ENCODE measurements at regions not wholly inside any gene's neighbourhood (a gene's known extent, or its start where the extent isn't known, plus 50 kb on each side); places are given as distances from the start of the nearest gene placed in this dataset.

DNA sequence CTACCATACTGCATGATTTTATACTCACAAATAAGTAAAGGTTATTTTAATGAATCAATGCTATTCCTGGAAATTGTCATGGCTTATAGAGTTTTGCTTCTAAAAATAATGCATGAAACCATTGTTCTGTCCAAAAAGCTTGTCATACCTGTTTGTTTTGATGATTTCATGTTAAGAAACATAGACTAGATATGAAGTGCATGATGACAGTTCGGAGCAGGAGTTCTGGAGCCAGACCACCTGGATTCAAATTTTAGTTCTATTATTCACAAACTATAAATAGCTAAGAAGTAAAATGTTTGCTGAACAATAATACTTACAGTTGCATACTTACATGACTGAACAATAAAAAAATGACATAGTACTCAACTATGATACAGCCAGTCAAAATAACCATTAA, 107.0 kb upstream of the AKR1E2 start:
- Mint-ChIP-seq H3K27ac (no peak overlapping the region), H3K4me3 (no peak overlapping the region), H3K36me3 (ENCODE audit: low read depth) (no peaks in the 10 kb centered on the region), H3K9me3 (no peaks in the 10 kb centered on the region), H3K27me3 (peaks cover 10% of the 10 kb centered on the region), H3K4me1 (no peaks in the 10 kb centered on the region)
- ATAC-seq (replicated peaks): no peak

DNA sequence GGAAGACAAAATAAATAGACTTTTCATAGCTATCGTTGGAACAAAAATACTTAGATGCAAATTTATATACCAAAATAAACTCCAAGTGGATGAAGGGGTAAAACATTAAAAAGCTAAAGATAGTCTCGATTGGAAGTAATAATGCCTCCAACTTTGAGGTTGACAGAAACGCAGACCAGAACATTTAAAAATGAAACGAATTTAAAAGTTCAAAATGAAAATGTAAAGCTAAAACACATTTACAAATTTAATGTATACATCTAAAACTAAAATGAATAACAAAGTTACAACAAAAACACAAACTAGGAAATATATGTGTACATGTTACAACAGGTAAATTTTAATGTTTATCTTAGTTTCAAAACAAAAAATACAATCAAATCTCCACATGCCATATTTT, 107.5 kb upstream of the AKR1E2 start:
- Mint-ChIP-seq H3K27me3 (peaks cover 10% of the 10 kb centered on the region), H3K4me3 (no peak overlapping the region), H3K9me3 (no peaks in the 10 kb centered on the region), H3K27ac (no peak overlapping the region), H3K36me3 (ENCODE audit: low read depth) (no peaks in the 10 kb centered on the region), H3K4me1 (no peaks in the 10 kb centered on the region)
- ATAC-seq (replicated peaks): no peak

DNA sequence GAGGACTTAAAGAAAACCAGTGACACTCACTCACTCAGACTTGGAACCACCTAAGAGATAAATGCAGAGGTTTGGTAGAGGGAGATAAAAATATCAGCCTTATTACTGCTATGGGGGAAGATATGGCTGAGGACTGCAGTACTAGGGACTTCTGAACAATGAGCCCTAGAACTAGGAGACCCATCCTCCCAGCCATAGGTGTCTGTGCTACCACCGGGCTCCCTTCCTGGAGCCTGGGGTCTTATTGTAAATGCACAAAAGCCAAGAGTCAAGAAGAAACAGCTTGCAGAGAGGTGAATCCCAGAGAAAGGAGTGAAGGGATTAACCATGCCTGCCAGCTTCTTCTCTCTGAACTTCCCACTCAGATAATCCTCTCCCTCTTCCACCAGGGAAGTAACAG, 108.3 kb upstream of the AKR1E2 start:
- H3K27me3 Mint-ChIP-seq: peaks cover 12% of the 10 kb centered on the region
- no peak overlapping the region for H3K27ac Mint-ChIP-seq
- H3K4me3 Mint-ChIP-seq: no peak overlapping the region
- no peaks in the 10 kb centered on the region for H3K9me3 Mint-ChIP-seq
- no peaks in the 10 kb centered on the region for H3K4me1 Mint-ChIP-seq
- no peak for ATAC-seq (replicated peaks)
- no peaks in the 10 kb centered on the region for H3K36me3 Mint-ChIP-seq (ENCODE audit: low read depth)

DNA sequence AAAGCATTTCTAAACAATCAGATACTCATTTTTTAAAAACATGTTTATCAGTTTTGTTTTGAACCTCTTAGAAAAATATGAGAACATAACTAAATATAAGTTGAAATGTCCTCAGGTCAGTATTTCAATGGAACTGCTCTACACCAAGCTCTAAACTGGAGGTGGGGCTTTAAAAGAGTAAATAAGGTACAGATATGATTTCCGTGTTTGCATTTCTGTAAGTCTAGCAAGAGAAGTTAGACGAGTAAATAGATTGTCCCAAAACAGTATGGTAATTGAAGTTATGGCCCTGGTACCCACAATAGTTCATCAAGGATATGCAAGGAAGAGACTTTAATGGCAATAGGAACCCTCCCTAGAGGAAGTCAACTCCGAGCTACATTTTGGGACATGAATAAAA, 115.1 kb upstream of the AKR1E2 start:
- no peak overlapping the region for H3K4me3 Mint-ChIP-seq
- ATAC-seq (replicated peaks): no peak
- H3K27me3 Mint-ChIP-seq: peaks cover 20% of the 10 kb centered on the region
- no peaks in the 10 kb centered on the region for H3K36me3 Mint-ChIP-seq (ENCODE audit: low read depth)
- H3K4me1 Mint-ChIP-seq: no peaks in the 10 kb centered on the region
- no peak overlapping the region for H3K27ac Mint-ChIP-seq
- H3K9me3 Mint-ChIP-seq: peaks cover 5% of the 10 kb centered on the region

DNA sequence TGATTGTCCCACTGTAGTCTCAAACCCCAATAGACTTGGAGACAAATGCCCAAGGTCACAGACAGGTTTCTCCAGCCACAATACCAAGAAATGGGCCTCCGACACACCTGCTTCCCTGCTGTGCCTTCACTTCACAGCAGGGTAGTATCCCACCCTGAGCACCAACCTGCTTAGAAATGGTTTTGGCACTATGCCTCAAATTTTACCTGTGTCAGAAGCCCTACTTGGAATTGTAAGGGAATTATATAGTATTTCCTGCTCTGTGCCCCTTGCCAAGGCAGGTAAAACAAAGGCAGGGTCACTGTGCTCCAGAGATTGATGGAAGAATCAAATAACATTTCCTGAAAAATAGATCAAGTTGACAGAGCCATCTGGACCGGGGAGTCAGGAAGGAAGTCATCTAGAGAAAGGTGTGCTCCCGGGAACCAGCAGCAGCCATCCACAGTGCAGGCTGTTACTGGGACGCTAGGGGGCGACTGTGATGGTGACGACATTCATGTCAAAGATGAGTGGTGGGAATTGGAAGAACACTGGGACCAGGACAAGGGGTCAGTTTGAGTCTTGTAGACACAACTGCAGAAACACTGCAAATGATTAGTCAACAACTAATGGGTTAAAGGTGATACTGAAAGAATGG, 117.8 kb upstream of the AKR1E2 start:
- H3K36me3 Mint-ChIP-seq (ENCODE audit: low read depth): no peaks in the 10 kb centered on the region
- no peak for ATAC-seq (replicated peaks)
- peaks cover 19% of the 10 kb centered on the region for H3K27me3 Mint-ChIP-seq
- H3K9me3 Mint-ChIP-seq: peaks cover 5% of the 10 kb centered on the region
- H3K27ac Mint-ChIP-seq: no peak overlapping the region
- H3K4me1 Mint-ChIP-seq: no peaks in the 10 kb centered on the region
- no peak overlapping the region for H3K4me3 Mint-ChIP-seq

DNA sequence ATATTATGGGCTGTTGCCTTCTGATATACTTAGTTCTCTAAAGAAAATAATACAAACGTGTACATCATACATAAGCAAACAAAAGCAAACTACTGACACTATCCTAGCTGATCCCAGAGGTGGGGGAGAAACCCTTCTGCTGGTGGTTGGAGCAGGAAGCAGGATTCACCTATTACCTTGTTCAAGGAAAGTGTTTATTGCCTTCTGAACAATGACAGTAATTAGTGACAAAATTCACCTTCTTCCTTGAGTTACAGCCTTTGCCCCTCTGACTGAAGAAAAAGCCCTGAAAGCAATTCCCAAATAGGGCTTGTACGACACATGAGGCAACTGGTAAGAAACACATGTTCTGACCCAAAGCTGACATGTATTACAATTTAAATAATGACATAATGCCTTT, 118.8 kb upstream of the AKR1E2 start:
- Mint-ChIP-seq H3K27ac (no peak overlapping the region), H3K4me1 (no peaks in the 10 kb centered on the region), H3K36me3 (ENCODE audit: low read depth) (no peaks in the 10 kb centered on the region), H3K9me3 (peaks cover 5% of the 10 kb centered on the region), H3K4me3 (no peak overlapping the region), H3K27me3 (peaks cover 17% of the 10 kb centered on the region)
- ATAC-seq (replicated peaks): no peak

DNA sequence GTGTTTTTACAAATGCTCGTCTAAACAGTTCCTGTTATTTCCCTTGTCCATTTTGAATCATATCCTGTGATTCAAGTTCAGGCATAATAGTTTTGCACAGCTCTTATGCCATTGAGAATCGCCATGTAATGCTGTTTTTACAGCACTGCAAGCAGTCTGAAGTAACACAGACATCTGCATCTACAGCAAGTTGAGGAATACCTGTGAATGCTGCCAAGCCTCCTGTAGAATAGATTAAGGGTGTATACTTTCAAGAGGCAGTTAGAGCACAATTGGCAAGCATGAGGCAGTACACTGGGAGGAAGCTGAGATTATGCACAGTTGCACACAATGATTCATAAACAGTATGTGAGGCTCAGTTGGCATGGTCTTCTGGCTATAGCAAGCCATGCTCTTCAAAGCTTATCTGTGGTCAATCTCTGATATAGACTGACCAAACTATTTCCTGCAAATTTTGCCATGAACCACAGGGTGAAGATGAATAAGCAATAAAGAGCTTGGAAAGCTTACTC, 121.9 kb upstream of the AKR1E2 start:
- H3K27ac Mint-ChIP-seq: no peak overlapping the region
- no peak overlapping the region for H3K4me3 Mint-ChIP-seq
- peaks cover 17% of the 10 kb centered on the region for H3K27me3 Mint-ChIP-seq
- no peaks in the 10 kb centered on the region for H3K36me3 Mint-ChIP-seq (ENCODE audit: low read depth)
- no peaks in the 10 kb centered on the region for H3K4me1 Mint-ChIP-seq
- ATAC-seq (replicated peaks): peak; percentile 53
- peaks cover 5% of the 10 kb centered on the region for H3K9me3 Mint-ChIP-seq

DNA sequence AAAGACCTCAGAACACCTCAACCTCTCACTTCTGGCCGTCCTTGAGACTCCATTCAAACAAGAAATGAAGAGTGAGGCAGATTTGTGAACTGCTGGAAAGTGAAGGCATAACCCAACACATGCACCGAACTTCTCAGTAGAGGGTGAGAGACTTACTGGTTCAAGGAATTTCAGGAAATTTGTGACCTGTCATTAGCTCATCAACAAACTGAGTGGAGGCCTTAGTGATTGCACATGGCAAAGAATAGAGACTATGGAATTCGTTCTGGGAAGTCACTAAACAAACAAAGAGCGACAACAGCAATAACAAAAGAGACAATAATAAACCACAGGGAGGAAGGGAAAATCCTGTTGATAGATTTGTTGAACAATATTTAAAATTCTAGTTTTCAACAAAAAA, 125.0 kb upstream of the AKR1E2 start:
- Mint-ChIP-seq H3K36me3 (ENCODE audit: low read depth) (no peaks in the 10 kb centered on the region), H3K4me1 (no peaks in the 10 kb centered on the region), H3K9me3 (no peaks in the 10 kb centered on the region), H3K27me3 (peaks cover 15% of the 10 kb centered on the region), H3K27ac (no peak overlapping the region), H3K4me3 (no peak overlapping the region)
- no peak for ATAC-seq (replicated peaks)

DNA sequence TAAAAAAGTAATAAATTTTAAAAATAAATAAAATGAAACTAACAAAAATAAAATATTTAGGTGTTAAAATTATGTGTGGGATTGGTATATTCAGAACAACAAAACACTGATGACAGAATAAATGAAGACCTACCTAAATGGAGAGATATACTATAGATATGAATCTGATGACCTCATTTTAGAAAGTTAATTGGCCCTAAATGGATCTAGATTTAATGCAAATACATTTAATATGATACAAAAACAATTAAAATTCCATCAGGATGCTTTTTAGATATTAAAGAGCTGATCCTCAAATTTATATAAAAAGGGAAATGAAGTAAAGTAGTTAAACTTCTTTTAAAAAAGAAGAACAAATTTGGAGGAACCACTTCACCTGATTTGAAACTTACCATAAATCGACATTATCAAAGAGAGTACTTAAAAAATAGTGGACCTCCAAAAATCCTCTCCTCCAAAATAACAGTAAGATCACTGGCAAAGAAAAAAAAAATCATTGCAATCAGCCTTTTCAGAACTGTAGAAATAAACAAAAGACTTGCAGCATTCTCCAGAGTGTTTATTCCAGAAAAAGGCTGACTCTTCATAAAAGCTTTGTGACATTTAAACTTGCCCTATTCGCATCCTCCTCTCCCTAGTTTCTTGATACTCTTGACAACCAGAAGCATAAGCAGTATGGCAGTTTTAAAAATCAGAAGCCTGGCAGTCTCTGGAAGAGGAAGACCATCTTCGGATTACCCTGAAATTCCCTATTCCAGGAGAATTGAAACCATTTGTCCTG, 125.9 kb upstream of the AKR1E2 start:
- Mint-ChIP-seq H3K27me3 (peaks cover 12% of the 10 kb centered on the region), H3K36me3 (ENCODE audit: low read depth) (no peaks in the 10 kb centered on the region), H3K9me3 (no peaks in the 10 kb centered on the region), H3K4me3 (no peak overlapping the region), H3K27ac (no peak overlapping the region), H3K4me1 (no peaks in the 10 kb centered on the region)
- ATAC-seq (replicated peaks): no peak

DNA sequence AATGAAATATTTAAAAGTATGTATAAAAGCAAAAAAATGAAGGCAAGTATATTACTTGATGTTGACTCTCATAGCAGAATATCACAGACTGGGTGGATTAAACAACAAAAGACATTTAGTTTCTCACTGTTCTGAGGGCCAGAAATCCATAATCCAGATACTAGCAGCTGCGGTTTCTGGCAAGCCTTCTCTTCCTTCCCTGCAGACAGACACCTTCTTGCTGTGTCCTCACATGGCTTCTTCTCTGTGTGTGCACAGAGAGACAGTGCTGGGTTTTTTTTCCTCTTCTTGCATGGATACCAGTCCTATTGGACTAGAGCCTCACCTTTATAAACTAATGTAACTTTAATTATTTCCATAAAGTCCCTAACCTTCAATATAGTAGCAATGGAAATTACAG, 127.9 kb upstream of the AKR1E2 start:
- Mint-ChIP-seq H3K9me3 (no peaks in the 10 kb centered on the region), H3K4me3 (no peak overlapping the region), H3K4me1 (no peaks in the 10 kb centered on the region), H3K27me3 (peaks cover 7% of the 10 kb centered on the region), H3K36me3 (ENCODE audit: low read depth) (no peaks in the 10 kb centered on the region), H3K27ac (no peak overlapping the region)
- ATAC-seq (replicated peaks): no peak

DNA sequence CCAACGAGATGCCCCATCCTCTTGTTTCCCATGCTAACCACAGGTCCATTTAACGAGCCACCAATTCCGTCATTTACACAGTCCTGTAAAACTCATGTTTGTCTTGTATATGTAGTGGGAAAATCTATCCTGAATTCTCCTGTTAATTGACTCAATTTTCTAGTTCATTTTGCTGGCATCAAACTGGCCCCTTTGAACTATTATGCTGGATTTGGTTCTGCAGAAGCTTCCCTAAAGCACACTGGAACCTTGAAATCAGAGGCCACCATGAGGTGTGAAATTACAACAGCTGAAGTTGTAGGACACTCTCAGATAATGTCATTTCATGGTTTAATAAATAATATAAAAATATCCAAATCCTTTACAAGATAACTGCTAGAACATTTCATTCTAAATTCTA, 129.8 kb upstream of the AKR1E2 start:
- Mint-ChIP-seq H3K36me3 (ENCODE audit: low read depth) (no peaks in the 10 kb centered on the region), H3K27me3 (peaks cover 7% of the 10 kb centered on the region), H3K4me1 (no peaks in the 10 kb centered on the region), H3K9me3 (no peaks in the 10 kb centered on the region), H3K27ac (no peak overlapping the region), H3K4me3 (no peak overlapping the region)
- no peak for ATAC-seq (replicated peaks)

DNA sequence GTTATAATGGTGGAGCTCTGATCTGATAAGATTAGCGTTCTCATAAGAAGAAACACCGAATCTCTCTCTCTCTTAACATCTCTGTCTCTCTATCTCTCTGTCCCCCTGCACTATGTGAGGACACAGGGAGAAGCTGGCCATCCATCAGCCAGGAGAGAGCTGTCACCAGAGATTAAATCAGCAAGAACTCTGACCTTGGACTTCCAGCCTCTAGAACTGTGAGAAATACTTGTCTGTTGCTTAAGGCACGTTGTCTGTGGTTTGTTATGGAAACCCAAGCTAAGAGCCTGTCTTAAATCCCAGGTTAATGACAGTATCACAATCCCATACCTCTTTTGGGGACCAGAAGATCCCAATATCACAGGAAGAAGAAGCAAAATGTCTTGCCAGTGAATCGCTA, 132.0 kb upstream of the AKR1E2 start:
- Mint-ChIP-seq H3K4me3 (no peak overlapping the region), H3K9me3 (no peaks in the 10 kb centered on the region), H3K27me3 (peaks cover 7% of the 10 kb centered on the region), H3K27ac (no peak overlapping the region), H3K36me3 (ENCODE audit: low read depth) (no peaks in the 10 kb centered on the region), H3K4me1 (no peaks in the 10 kb centered on the region)
- ATAC-seq (replicated peaks): no peak

DNA sequence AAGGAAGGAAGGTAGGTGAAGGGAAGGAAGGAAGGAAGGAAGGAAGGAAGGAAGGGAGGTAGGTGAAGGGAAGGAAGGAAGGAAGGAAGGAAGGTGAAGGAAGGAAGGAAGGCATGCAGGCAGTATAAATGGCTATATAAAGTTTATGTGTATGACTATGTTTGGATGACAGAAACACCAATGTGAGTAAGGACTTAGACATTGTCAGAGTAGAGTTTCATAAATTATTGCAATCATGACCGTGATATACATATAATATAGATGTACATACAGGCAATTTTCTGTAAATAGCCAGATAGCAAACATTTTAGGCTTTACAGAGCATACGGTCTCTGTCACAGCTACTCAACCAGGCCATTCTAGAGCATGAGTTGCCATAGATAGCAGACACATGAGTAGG, 133.8 kb upstream of the AKR1E2 start:
- Mint-ChIP-seq H3K4me3 (no peak overlapping the region), H3K9me3 (no peaks in the 10 kb centered on the region), H3K36me3 (ENCODE audit: low read depth) (no peaks in the 10 kb centered on the region), H3K27ac (no peak overlapping the region), H3K4me1 (peaks cover 9% of the 10 kb centered on the region), H3K27me3 (peaks cover 3% of the 10 kb centered on the region)
- ATAC-seq (replicated peaks): no peak

DNA sequence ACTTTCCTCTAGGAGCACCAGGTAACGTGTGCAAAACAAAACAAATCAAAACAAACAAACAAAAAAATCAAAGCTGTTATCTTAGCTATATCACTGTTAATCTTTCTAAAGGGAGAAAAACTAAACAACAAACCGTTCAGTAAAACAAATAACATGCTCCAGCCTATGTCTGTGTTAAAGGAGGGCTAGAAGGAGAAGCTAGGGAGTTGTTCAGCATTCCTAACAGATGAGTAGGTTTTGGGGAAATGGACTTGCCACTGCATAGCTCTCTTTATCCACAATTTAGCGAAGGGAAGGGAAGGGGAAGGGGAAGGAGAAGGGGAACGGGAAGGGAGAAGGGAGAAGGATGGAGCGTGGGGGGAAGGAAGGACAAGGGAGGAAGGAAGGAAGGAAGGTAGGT, 134.2 kb upstream of the AKR1E2 start:
- ATAC-seq (replicated peaks): no peak
- Mint-ChIP-seq H3K36me3 (ENCODE audit: low read depth) (no peaks in the 10 kb centered on the region), H3K27ac (no peak overlapping the region), H3K4me1 (peaks cover 10% of the 10 kb centered on the region), H3K9me3 (no peaks in the 10 kb centered on the region), H3K4me3 (no peak overlapping the region), H3K27me3 (peaks cover under 1% of the 10 kb centered on the region)

DNA sequence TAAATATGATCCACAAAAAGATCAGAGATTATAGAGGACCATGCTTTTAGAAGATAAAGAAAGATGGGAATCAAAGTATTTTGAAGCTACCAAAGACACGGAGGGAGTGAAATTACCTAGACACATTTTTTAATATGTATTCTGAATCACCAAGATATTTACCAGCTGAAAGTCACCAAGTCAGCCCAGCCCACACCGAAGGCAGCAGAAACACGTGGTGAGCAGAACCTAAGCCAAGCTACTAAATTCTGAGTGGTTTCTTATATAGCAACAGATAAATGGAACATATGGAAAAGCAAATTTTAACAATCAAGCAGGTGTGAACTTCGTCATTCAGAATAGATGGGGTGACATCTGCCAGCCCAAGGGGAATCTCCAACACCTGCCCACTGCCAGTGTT, 134.7 kb upstream of the AKR1E2 start:
- Mint-ChIP-seq H3K9me3 (no peaks in the 10 kb centered on the region), H3K27ac (no peak overlapping the region), H3K27me3 (no peaks in the 10 kb centered on the region), H3K36me3 (ENCODE audit: low read depth) (no peaks in the 10 kb centered on the region), H3K4me3 (no peak overlapping the region), H3K4me1 (peaks cover 14% of the 10 kb centered on the region)
- ATAC-seq (replicated peaks): no peak

All from activated T-helper 17 cell treated with anti-CD3 and anti-CD28 coated beads, Interleukin-2, amount 50 U/mL, for 72 hours (primary cell).